Hepatocyte (in vitro differentiated cells): ENCODE measurements at regions not wholly inside any gene's neighbourhood (a gene's known extent, or its start where the extent isn't known, plus 50 kb on each side); places are given as distances from the start of the nearest gene placed in this dataset.

Source experiments
- DNase-seq: peaks from one replicate; pipeline ENCODE4 v3.0.0-alpha.2; 2016; ENCODE audit warnings: low spot score
- H2AFZ ChIP-seq: fragments of 200-600 bp; sonication (generic); 2 replicates; pipeline ENCODE4 v1.6.0; 2016; ENCODE audit warnings: antibody characterized with exemption, mild to moderate bottlenecking
- H3K27ac ChIP-seq: fragments of 200-600 bp; sonication (generic); 2 replicates; pipeline ENCODE4 v1.5.1; 2016; ENCODE audit warnings: mild to moderate bottlenecking
- H3K27me3 ChIP-seq: fragments of 200-600 bp; sonication (generic); 2 replicates; pipeline ENCODE4 v1.6.1; 2016
- H3K36me3 ChIP-seq: fragments of 200-600 bp; sonication (generic); replicated peaks from 2 replicates; pipeline ENCODE4 v1.5.1; 2016; ENCODE audit warnings: low read depth; ENCODE audit not compliant: insufficient read depth
- H3K4me1 ChIP-seq: fragments of 200-600 bp; sonication (generic); 2 replicates; pipeline ENCODE4 v1.5.1; 2016; ENCODE audit warnings: mild to moderate bottlenecking, moderate library complexity; ENCODE audit not compliant: insufficient read depth
- H3K4me2 ChIP-seq: fragments of 200-600 bp; sonication (generic); 2 replicates; pipeline ENCODE4 v1.6.0; 2016
- H3K4me3 ChIP-seq: fragments of 200-600 bp; sonication (generic); 2 replicates; pipeline ENCODE4 v1.5.1; 2016; ENCODE audit warnings: mild to moderate bottlenecking
- H3K79me2 ChIP-seq: fragments of 200-600 bp; sonication (generic); 2 replicates; pipeline ENCODE4 v1.6.0; 2017; ENCODE audit warnings: mild to moderate bottlenecking
- H3K9me2 ChIP-seq: fragments of 200-600 bp; sonication (generic); replicated peaks from 2 replicates; pipeline ENCODE4 v1.6.0; 2017; ENCODE audit warnings: mild to moderate bottlenecking; ENCODE audit not compliant: insufficient read depth
- H3K9me3 ChIP-seq: fragments of 200-600 bp; sonication (generic); 2 replicates; pipeline ENCODE4 v1.5.1; 2016; ENCODE audit warnings: low read depth, mild to moderate bottlenecking
- H4K20me1 ChIP-seq: fragments of 200-600 bp; sonication (generic); 2 replicates; pipeline ENCODE4 v1.6.0; 2016; ENCODE audit warnings: mild to moderate bottlenecking; ENCODE audit not compliant: insufficient read depth, poor library complexity, severe bottlenecking
- CTCF ChIP-seq: fragments of 200-600 bp; sonication (generic); IDR thresholded peaks from 2 replicates; pipeline ENCODE4 v1.5.1; 2016; ENCODE audit warnings: antibody characterized with exemption, mild to moderate bottlenecking; ENCODE audit not compliant: poor library complexity
- EZH2 ChIP-seq: fragments of 200-600 bp; sonication (generic); IDR thresholded peaks from 2 replicates; pipeline ENCODE4 v1.6.1; 2016; ENCODE audit warnings: antibody characterized with exemption, mild to moderate bottlenecking, borderline replicate concordance
- EZH2phosphoT487 ChIP-seq: fragments of 200-600 bp; sonication (generic); IDR thresholded peaks from one replicate; pipeline ENCODE4 v1.6.1; 2018; ENCODE audit warnings: antibody characterized with exemption, mild to moderate bottlenecking, low read depth, moderate library complexity; ENCODE audit not compliant: unreplicated experiment, severe bottlenecking
- WGBS: methylation state at CpG from one replicate; pipeline ENCODE4 v1.1.6; 2016; ENCODE audit warnings: low lambda C conversion rate; ENCODE audit errors: missing lambda C conversion rate; 5-methylcytosine and 5-hydroxymethylcytosine counted together

- Histone ChIP-seq H3K9me2 (no peaks in the 10 kb centered on the region), H3K36me3 (no peaks in the 10 kb centered on the region), H2AFZ (no peak overlapping the region), H4K20me1 (no peaks in the 10 kb centered on the region), H3K27ac (no peak overlapping the region), H3K4me3 (no peak overlapping the region), H3K79me2 (no peaks in the 10 kb centered on the region), H3K4me2 (no peak overlapping the region), H3K4me1 (no peaks in the 10 kb centered on the region), H3K9me3 (no peaks in the 10 kb centered on the region), H3K27me3 (no peaks in the 10 kb centered on the region)
- TF ChIP-seq CTCF = no peak
- 89% methylated on average over 5 of the region's 5 CpGs for WGBS
- no peak for DNase-seq
Measured at GRCh38 chr6:154916857-154917256, 78.3 kb upstream of the TIAM2 start.

GRCh38 chr6:154917941-154918340 is 77.2 kb upstream of the TIAM2 start:
- Histone ChIP-seq H3K9me2 (no peaks in the 10 kb centered on the region), H3K79me2 (no peaks in the 10 kb centered on the region), H4K20me1 (no peaks in the 10 kb centered on the region), H3K9me3 (no peaks in the 10 kb centered on the region), H3K27ac (no peak overlapping the region), H3K4me3 (no peak overlapping the region), H3K36me3 (no peaks in the 10 kb centered on the region), H3K4me1 (no peaks in the 10 kb centered on the region), H2AFZ (no peak overlapping the region), H3K27me3 (no peaks in the 10 kb centered on the region), H3K4me2 (no peak overlapping the region)
- WGBS = 97% methylated on average over 7 of the region's 7 CpGs
- TF ChIP-seq EZH2phosphoT487 (no peak), EZH2 (no peak), CTCF (no peak)
- DNase-seq = no peak

GRCh38 chr6:154919806-154920205 is 75.3 kb upstream of the TIAM2 start:
- H3K27ac ChIP-seq = no peak overlapping the region
- H3K4me3 ChIP-seq = no peak overlapping the region
- no peak overlapping the region for H2AFZ ChIP-seq
- no peaks in the 10 kb centered on the region for H4K20me1 ChIP-seq
- H3K4me2 ChIP-seq = no peak overlapping the region
- H3K36me3 ChIP-seq = no peaks in the 10 kb centered on the region
- H3K9me2 ChIP-seq = no peaks in the 10 kb centered on the region
- DNase-seq = no peak
- 96% methylated on average over 5 of the region's 5 CpGs for WGBS
- no peaks in the 10 kb centered on the region for H3K4me1 ChIP-seq
- H3K27me3 ChIP-seq = no peaks in the 10 kb centered on the region
- TF ChIP-seq EZH2phosphoT487 (no peak), CTCF (no peak), EZH2 (no peak)
- H3K79me2 ChIP-seq = no peaks in the 10 kb centered on the region
- no peaks in the 10 kb centered on the region for H3K9me3 ChIP-seq

GRCh38 chr6:154920495-154921200 is 74.5 kb upstream of the TIAM2 start:
- H4K20me1 ChIP-seq = no peaks in the 10 kb centered on the region
- H3K36me3 ChIP-seq = no peaks in the 10 kb centered on the region
- H3K9me2 ChIP-seq = no peaks in the 10 kb centered on the region
- 78% methylated on average over 8 of the region's 8 CpGs for WGBS
- no peaks in the 10 kb centered on the region for H3K27me3 ChIP-seq
- no peak overlapping the region for H3K27ac ChIP-seq
- no peak for TF ChIP-seq CTCF
- no peak for TF ChIP-seq EZH2phosphoT487
- no peak for TF ChIP-seq EZH2
- H3K4me3 ChIP-seq = no peak overlapping the region
- no peak for DNase-seq
- no peak overlapping the region for H2AFZ ChIP-seq
- H3K79me2 ChIP-seq = no peaks in the 10 kb centered on the region
- H3K4me1 ChIP-seq = no peaks in the 10 kb centered on the region
- H3K9me3 ChIP-seq = no peaks in the 10 kb centered on the region
- no peak overlapping the region for H3K4me2 ChIP-seq
